HCT116 (cell line): ENCODE measurements at regions not wholly inside any gene's neighbourhood (a gene's known extent, or its start where the extent isn't known, plus 50 kb on each side); places are given as distances from the start of the nearest gene placed in this dataset.

ENCODE experiments used
- ATF3 ChIP-seq: IDR thresholded peaks from 2 replicates; pipeline ENCODE4 v1.6.1; 2012
- CEBPB ChIP-seq: IDR thresholded peaks from 2 replicates; pipeline ENCODE4 v1.6.1; 2012; ENCODE audit warnings: low read depth
- CTCF ChIP-seq, 3 experiments: fragments of 200-600 bp in 1 of 3; sonication (generic) in 1 of 3; IDR thresholded peaks in 2 of 3; conservative IDR thresholded peaks in 1 of 3; 2 replicates each; pipeline ENCODE4 v1.5.1; 2012 to 2017; ENCODE audit warnings: low read depth in 2 of 3, low read length in 2 of 3, antibody characterized with exemption in 1 of 3, borderline replicate concordance in 1 of 3, control low read depth in 1 of 3, mild to moderate bottlenecking in 1 of 3, mixed read lengths in 1 of 3, mixed run types in 1 of 3, moderate library complexity in 1 of 3; ENCODE audit not compliant: insufficient read depth in 1 of 3
- EZH2phosphoT487 ChIP-seq: fragments of 200-600 bp; IDR thresholded peaks from 2 replicates; pipeline ENCODE4 v1.6.1; 2018; ENCODE audit warnings: antibody characterized with exemption, borderline replicate concordance
- JUND ChIP-seq: IDR thresholded peaks from 2 replicates; pipeline ENCODE4 v1.6.1; 2012
- MAX ChIP-seq: IDR thresholded peaks from 2 replicates; pipeline ENCODE4 v1.6.1; 2012
- POLR2A ChIP-seq: IDR thresholded peaks from 2 replicates; pipeline ENCODE4 v1.7.0; 2011; ENCODE audit warnings: borderline replicate concordance; ENCODE audit not compliant: insufficient read depth, insufficient read length; ENCODE audit errors: extremely low read depth
- POLR2AphosphoS5 ChIP-seq: IDR thresholded peaks from 2 replicates; pipeline ENCODE4 v1.6.1; 2011; ENCODE audit warnings: mild to moderate bottlenecking, low read depth, low read length, moderate library complexity
- RAD21 ChIP-seq: IDR thresholded peaks from 2 replicates; pipeline ENCODE4 v1.6.1; 2012; ENCODE audit warnings: low read depth, mild to moderate bottlenecking
- REST ChIP-seq: IDR thresholded peaks from 2 replicates; pipeline ENCODE4 v1.6.1; 2012; ENCODE audit warnings: low read depth
- SIN3A ChIP-seq: IDR thresholded peaks from 2 replicates; pipeline ENCODE4 v1.6.1; 2012; ENCODE audit warnings: low read depth
- TCF7L2 ChIP-seq: IDR thresholded peaks from 2 replicates; pipeline ENCODE4 v1.7.0; 2011; ENCODE audit warnings: borderline replicate concordance, inconsistent platforms; ENCODE audit not compliant: insufficient read depth, insufficient read length; ENCODE audit errors: extremely low read depth
- YY1 ChIP-seq: IDR thresholded peaks from 2 replicates; pipeline ENCODE4 v1.6.1; 2011; ENCODE audit warnings: low read length, low read depth, moderate library complexity, mild to moderate bottlenecking; ENCODE audit not compliant: insufficient replicate concordance; ENCODE audit errors: extremely low read depth
- ZFX ChIP-seq: fragments of 450-650 bp; IDR thresholded peaks from 2 replicates; pipeline ENCODE4 v1.6.1; 2017

GRCh38 chr5:57863661-57864060 lies 381.1 kb upstream of the ACTBL2 start:
- TF ChIP-seq CTCF (IDR thresholded peaks at IDR 0.05 in 2 of 3, conservative IDR thresholded peaks at IDR 0.05 in 1 of 3; ENCODE audit: borderline replicate concordance in 1 of 3, insufficient read depth in 1 of 3, low read depth in 2 of 3, low read length in 2 of 3) (no peak), RAD21 (no peak), MAX (no peak), TCF7L2 (no peak), ATF3 (no peak), REST (no peak), YY1 (no peak), JUND (no peak), POLR2AphosphoS5 (no peak), SIN3A (no peak), EZH2phosphoT487 (no peak), CEBPB (no peak), POLR2A (no peak), ZFX (no peak)
